Tibial artery (tissue), 4 donors: ENCODE measurements at regions not wholly inside any gene's neighbourhood (a gene's known extent, or its start where the extent isn't known, plus 50 kb on each side); places are given as distances from the start of the nearest gene placed in this dataset.
"Not testable (repeated sequence)": the region's sequence is repeated elsewhere in the genome, so short reads cannot be mapped to it uniquely, and the experiment has no call there.

Experiments used
- DNase-seq, 2 donors: peaks; one replicate each; pipeline ENCODE4 v3.0.0-alpha.2; 2019
- H3K27ac ChIP-seq, 2 donors: fragments of 200-600 bp; sonication (generic) in 1 of 2; 1 replicate in 1 of 2; 2 replicates in 1 of 2; pipeline ENCODE4 v1.5.1; 2018 to 2019; ENCODE audit warnings: mild to moderate bottlenecking in 1 of 2
- H3K27me3 ChIP-seq, 2 donors: fragments of 200-600 bp; sonication (generic) in 1 of 2; one replicate each; pipeline versions ENCODE4 v1.5.1 to v1.6.0; 2016 to 2019
- H3K36me3 ChIP-seq, 3 donors: fragments of 200-600 bp; sonication (generic) in 2 of 3; one replicate each; pipeline ENCODE4 v1.5.1; 2016 to 2019; ENCODE audit warnings: mild to moderate bottlenecking in 2 of 3
- H3K4me1 ChIP-seq, 4 donors: fragments of 200-600 bp; sonication (generic) in 2 of 4; 1 replicate in 3 of 4; 2 replicates in 1 of 4; pipeline ENCODE4 v1.5.1; 2016 to 2019
- H3K4me3 ChIP-seq, 2 donors: fragments of 200-600 bp; sonication (generic) in 1 of 2; 1 replicate in 1 of 2; 2 replicates in 1 of 2; pipeline ENCODE4 v1.5.1; 2018 to 2019; ENCODE audit warnings: mild to moderate bottlenecking in 2 of 2
- H3K9me3 ChIP-seq, 3 donors: fragments of 200-600 bp; sonication (generic) in 1 of 3; one replicate each; pipeline ENCODE4 v1.5.1; 2016 to 2019
- CTCF ChIP-seq, 2 experiments: fragments of 200-600 bp in 1 of 2; fragments of 450-650 bp in 1 of 2; IDR thresholded peaks; one replicate each; pipeline ENCODE4 v1.5.1; 2017 to 2019; ENCODE audit warnings: antibody characterized with exemption in 2 of 2, mild to moderate bottlenecking in 1 of 2, moderate library complexity in 1 of 2
- intact Hi-C: fragments of 100-400 bp; cut with DNase I; formaldehyde crosslinking; loops from one replicate; pipeline ENCODE4 v1.15.0; 2023; ENCODE audit warnings: low total_unique reads

DNA sequence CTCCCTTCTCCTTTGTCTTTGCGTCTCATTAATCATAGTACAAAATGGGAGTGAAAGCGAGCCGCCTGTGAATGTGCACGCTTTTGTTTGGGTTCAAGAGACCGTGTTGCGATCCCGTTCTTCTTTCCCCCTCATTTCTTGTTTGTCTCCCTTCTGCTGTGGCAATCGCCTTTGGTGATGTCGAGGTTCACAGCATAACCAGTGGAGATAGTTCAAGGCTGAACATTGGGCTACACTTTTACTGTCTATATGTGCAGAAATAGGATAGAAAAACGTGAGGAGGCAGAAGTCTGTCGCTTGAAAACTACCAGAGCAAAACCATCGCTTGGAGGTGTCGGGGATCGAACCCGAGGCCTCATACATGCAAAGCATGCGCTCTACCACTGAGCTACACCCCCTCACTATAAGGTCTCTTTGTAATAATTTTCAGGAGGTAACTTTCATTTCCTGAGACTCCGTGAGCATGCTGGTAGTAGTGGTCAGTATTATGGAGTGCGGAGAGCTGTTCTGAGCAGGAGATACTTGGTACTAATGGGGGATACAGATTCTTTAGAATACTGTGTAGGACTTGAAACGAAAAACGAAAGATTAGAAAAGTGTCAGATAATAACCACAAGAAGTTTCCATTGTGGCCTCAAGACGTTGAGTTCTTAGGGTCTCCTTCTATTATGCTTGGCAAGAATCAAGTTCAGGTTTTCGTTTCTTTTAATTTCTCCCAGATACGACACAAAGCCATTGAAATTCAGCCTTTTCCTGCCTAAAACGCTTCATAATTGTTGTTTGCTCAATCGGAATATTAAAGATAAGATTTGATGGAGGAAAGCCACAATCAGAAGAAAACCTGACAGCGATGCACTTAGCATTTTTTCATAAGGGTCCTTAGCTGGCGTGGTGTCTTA lies 106.6 kb downstream of the TRIM27 start:
- TF ChIP-seq CTCF (IDR thresholded peaks at IDR 0.05): no peak
- peaks cover 0 to 87% of the 10 kb centered on the region in 2 donors for H3K27me3 ChIP-seq

DNA sequence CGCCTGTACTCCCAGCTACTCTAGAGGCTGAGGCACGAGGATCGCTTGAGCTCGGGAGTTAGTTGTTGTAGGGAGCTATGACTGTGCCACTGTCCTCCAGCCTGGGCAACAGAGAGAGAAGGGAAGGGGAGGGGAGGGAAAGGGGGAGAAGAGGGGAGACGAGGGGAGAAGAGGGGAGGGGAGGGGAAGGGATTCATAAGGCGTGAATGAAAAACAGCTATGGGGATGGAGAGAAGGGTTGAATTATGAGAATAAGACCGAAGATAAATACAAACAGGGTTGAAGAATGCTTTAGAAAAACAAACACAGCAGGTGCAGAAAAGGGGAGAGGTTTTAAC lies 106.0 kb downstream of the TRIM27 start:
- peaks cover 0 to 2% (median 0%) of the 10 kb centered on the region in 3 donors for H3K9me3 ChIP-seq
- no peak for TF ChIP-seq CTCF (IDR thresholded peaks at IDR 0.05)
- peaks cover 0 to 6% (median 2%) of the 10 kb centered on the region in 4 donors for H3K4me1 ChIP-seq
- peaks cover 0 to 87% of the 10 kb centered on the region in 2 donors for H3K27me3 ChIP-seq
- no peak overlapping the region for H3K4me3 ChIP-seq
- DNase-seq: no peak
- H3K27ac ChIP-seq: no peak overlapping the region
- intact Hi-C loops: no loop called here
- no peaks in the 10 kb centered on the region for H3K36me3 ChIP-seq

More for the DNA sequence above, 106.6 kb downstream of the TRIM27 start:
- DNase-seq: no peak
- H3K36me3 ChIP-seq: no peaks in the 10 kb centered on the region
- no peak overlapping the region for H3K4me3 ChIP-seq
- intact Hi-C loops: no loop called here
- no peak overlapping the region for H3K27ac ChIP-seq
- peaks cover 0 to 6% (median 2%) of the 10 kb centered on the region in 4 donors for H3K4me1 ChIP-seq
- peaks cover 0 to 1% (median 0%) of the 10 kb centered on the region in 3 donors for H3K9me3 ChIP-seq

GRCh38 chr6:28824793-28825731 lies 98.7 kb downstream of the TRIM27 start:
- no peak overlapping the region for H3K4me3 ChIP-seq
- H3K27ac ChIP-seq: no peak overlapping the region
- no peak for TF ChIP-seq CTCF (IDR thresholded peaks at IDR 0.05)
- DNase-seq: no peak
- intact Hi-C loops: no loop called here
- peaks cover 3 to 68% of the 10 kb centered on the region in 2 donors for H3K27me3 ChIP-seq
- H3K4me1 ChIP-seq: peaks cover 0 to 12% (median 0%) of the 10 kb centered on the region in 4 donors
- no peaks in the 10 kb centered on the region for H3K36me3 ChIP-seq
- H3K9me3 ChIP-seq: peaks cover 0 to 2% (median 0%) of the 10 kb centered on the region in 3 donors

GRCh38 chr6:28825732-28826293 lies 98.0 kb downstream of the TRIM27 start:
- intact Hi-C loops: no loop called here
- H3K27ac ChIP-seq: no peak overlapping the region
- peaks cover 0 to 12% (median 0%) of the 10 kb centered on the region in 4 donors for H3K4me1 ChIP-seq
- DNase-seq: no peak
- H3K27me3 ChIP-seq: peaks cover 3 to 61% of the 10 kb centered on the region in 2 donors
- no peak overlapping the region for H3K4me3 ChIP-seq
- H3K36me3 ChIP-seq: no peaks in the 10 kb centered on the region
- peaks cover 0 to 2% (median 0%) of the 10 kb centered on the region in 3 donors for H3K9me3 ChIP-seq
- no peak for TF ChIP-seq CTCF (IDR thresholded peaks at IDR 0.05)

GRCh38 chr6:28831683-28832082 lies 92.1 kb downstream of the TRIM27 start:
- H3K27me3 ChIP-seq: peaks cover 0 to 25% of the 10 kb centered on the region in 2 donors
- intact Hi-C loops, DNase-seq: not testable (repeated sequence)

DNA sequence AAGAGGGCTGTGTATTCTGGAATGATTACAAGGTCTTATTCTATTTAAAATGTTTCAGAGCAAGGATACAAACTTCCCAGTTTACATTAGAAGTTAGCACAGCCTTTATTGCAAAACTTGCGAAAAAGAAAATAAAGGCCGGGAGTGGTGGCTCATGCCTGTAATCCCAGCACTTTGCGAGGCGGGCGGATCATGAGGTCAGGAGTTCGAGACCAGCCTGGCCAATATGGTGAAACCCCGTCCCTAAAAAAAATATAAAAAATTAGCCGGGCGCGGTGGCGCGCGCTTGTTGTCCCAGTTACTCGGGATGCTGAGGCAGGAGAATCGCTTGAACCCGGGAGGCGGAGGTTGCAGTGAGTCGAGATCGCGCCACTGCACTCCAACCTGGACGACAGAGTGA lies 87.1 kb downstream of the TRIM27 start:
- H3K27ac ChIP-seq, H3K9me3 ChIP-seq, DNase-seq, intact Hi-C loops, H3K4me3 ChIP-seq, H3K36me3 ChIP-seq, H3K27me3 ChIP-seq: not testable (repeated sequence)
- peaks cover 0 to 18% (median 6%) of the 10 kb centered on the region in 4 donors for H3K4me1 ChIP-seq

More at GRCh38 chr6:28831683-28832082, 92.1 kb downstream of the TRIM27 start:
- not testable (repeated sequence) for H3K27ac ChIP-seq, H3K36me3 ChIP-seq, H3K4me3 ChIP-seq, H3K4me1 ChIP-seq, H3K9me3 ChIP-seq
